Upper lobe of left lung (tissue), 6 donors: ENCODE measurements at regions not wholly inside any gene's neighbourhood (a gene's known extent, or its start where the extent isn't known, plus 50 kb on each side); places are given as distances from the start of the nearest gene placed in this dataset.
"Not testable (repeated sequence)": the region's sequence is repeated elsewhere in the genome, so short reads cannot be mapped to it uniquely, and the experiment has no call there.

Source experiments
- ATAC-seq, 2 donors: fragments of 200-7000 bp; cut with Tn5 transposase; one replicate each; pipeline ENCODE4 v1.9.1; 2022; ENCODE audit warnings: mild to moderate bottlenecking in 2 of 2, moderate library complexity in 2 of 2; ENCODE audit not compliant: low FRiP score in 2 of 2
- DNase-seq, 2 donors: peaks; one replicate each; pipeline ENCODE4 v3.0.0-alpha.2; 2019 to 2020
- H3K27ac ChIP-seq, 4 donors: fragments of 200-600 bp; sonication (generic); one replicate each; pipeline ENCODE4 v1.5.1; 2016 to 2019
- H3K27me3 ChIP-seq, 4 donors: fragments of 200-600 bp; sonication (generic); one replicate each; pipeline ENCODE4 v1.5.1; 2017 to 2019
- H3K36me3 ChIP-seq, 4 donors: fragments of 200-600 bp; sonication (generic); one replicate each; pipeline ENCODE4 v1.5.1; 2016 to 2019
- H3K4me1 ChIP-seq, 4 donors: fragments of 200-600 bp; sonication (generic); one replicate each; pipeline ENCODE4 v1.5.1; 2018 to 2019
- H3K4me3 ChIP-seq, 4 donors: fragments of 200-600 bp; sonication (generic); one replicate each; pipeline ENCODE4 v1.5.1; 2017 to 2019; ENCODE audit warnings: mild to moderate bottlenecking in 2 of 4, moderate library complexity in 1 of 4
- H3K9me3 ChIP-seq, 4 donors: fragments of 200-600 bp; sonication (generic); one replicate each; pipeline ENCODE4 v1.5.1; 2018 to 2019
- EP300 ChIP-seq, 4 donors: sonication (generic); formaldehyde crosslinking; IDR thresholded peaks; one replicate each; pipeline ENCODE4 v1.5.1; 2017; ENCODE audit warnings: antibody characterized with exemption in 4 of 4, control low read depth in 2 of 4
- POLR2A ChIP-seq, 4 donors: fragments of 450-650 bp; IDR thresholded peaks; one replicate each; pipeline ENCODE4 v1.5.1; 2016 to 2017; ENCODE audit warnings: antibody characterized with exemption in 4 of 4, mild to moderate bottlenecking in 2 of 4
- POLR2AphosphoS5 ChIP-seq, 2 donors: sonication (generic); formaldehyde crosslinking; IDR thresholded peaks; one replicate each; pipeline ENCODE4 v1.5.1; 2017; ENCODE audit warnings: antibody characterized with exemption in 2 of 2
- WGBS, 2 donors: methylation state at CpG; one replicate each; pipeline ENCODE4 v1.1.5; 2017 to 2018; 5-methylcytosine and 5-hydroxymethylcytosine counted together
- TF ChIP-seq, protein P1 (sequence below), 6 experiments: fragments of 450-650 bp in 4 of 6; fragments of 200-600 bp in 2 of 6; sonication (generic) in 2 of 6; IDR thresholded peaks; one replicate each; pipeline ENCODE4 v1.5.1; 2016 to 2019; ENCODE audit warnings: antibody characterized with exemption in 6 of 6
- donor health status: DM: no; HTN: no; CAD: no; lungs with moderate emphysema.
- donor health status: DM: no; HTN: yes; CAD: no; lungs with severe emphysema.

DNA sequence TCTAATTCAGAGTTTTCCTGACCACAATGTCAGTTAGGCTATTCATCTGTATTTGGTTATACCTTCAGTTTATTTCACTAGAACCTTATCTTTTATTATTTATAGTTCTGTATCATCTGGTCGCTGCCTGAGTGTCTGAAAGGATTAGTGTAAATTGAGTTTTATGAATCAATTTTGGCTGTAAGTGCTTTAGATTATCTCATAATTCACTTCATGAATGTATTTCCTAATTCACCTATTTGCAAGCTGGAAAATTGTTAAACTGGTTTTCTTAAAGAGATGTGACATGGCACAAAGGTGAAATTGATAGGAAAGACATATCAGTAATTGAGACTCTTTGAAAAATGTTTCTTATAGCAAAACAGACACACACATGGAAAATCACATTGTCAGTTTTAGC, 242.4 kb upstream of the ACO1 start:
- H3K4me1 ChIP-seq, result no peaks in the 10 kb centered on the region
- DNase-seq (no peak), ATAC-seq (no peak)
- no peaks in the 10 kb centered on the region for H3K9me3 ChIP-seq
- TF ChIP-seq POLR2A (IDR thresholded peaks at IDR 0.05) (no peak), POLR2AphosphoS5 (IDR thresholded peaks at IDR 0.05) (no peak), EP300 (IDR thresholded peaks at IDR 0.05) (no peak)
- TF ChIP-seq, protein P1, sequence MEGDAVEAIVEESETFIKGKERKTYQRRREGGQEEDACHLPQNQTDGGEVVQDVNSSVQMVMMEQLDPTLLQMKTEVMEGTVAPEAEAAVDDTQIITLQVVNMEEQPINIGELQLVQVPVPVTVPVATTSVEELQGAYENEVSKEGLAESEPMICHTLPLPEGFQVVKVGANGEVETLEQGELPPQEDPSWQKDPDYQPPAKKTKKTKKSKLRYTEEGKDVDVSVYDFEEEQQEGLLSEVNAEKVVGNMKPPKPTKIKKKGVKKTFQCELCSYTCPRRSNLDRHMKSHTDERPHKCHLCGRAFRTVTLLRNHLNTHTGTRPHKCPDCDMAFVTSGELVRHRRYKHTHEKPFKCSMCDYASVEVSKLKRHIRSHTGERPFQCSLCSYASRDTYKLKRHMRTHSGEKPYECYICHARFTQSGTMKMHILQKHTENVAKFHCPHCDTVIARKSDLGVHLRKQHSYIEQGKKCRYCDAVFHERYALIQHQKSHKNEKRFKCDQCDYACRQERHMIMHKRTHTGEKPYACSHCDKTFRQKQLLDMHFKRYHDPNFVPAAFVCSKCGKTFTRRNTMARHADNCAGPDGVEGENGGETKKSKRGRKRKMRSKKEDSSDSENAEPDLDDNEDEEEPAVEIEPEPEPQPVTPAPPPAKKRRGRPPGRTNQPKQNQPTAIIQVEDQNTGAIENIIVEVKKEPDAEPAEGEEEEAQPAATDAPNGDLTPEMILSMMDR (IDR thresholded peaks at IDR 0.05), result no peak
- no peak overlapping the region for H3K27ac ChIP-seq
- no peak overlapping the region for H3K4me3 ChIP-seq
- WGBS, 2 donors, result 48 to 49% methylated on average over 1 of the region's 1 CpG
- H3K27me3 ChIP-seq, result no peaks in the 10 kb centered on the region
- no peaks in the 10 kb centered on the region for H3K36me3 ChIP-seq

DNA sequence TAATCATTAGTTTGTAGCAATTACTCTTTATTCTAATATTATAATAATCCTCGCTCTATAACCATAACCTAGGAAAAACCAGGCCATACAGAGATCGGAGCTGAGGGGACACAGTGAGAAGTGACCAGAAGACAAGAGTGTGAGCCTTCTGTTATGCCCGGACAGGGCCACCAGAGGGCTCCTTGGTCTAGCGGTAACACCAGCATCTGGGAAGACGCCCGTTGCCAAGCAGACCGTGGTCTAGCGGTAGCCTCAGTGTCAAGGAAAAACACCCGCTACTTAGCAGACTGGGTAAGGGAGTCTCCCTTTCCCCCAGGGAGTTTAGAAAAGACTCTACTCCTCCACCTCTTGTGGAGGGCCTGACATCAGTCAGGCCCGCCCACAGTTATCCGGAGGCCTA, 235.9 kb upstream of the ACO1 start:
- 84 to 95% methylated on average over 5 to 11 of the region's 11 CpGs for WGBS, 2 donors
- DNase-seq, ATAC-seq, H3K27me3 ChIP-seq, H3K4me3 ChIP-seq, H3K9me3 ChIP-seq, H3K27ac ChIP-seq, H3K36me3 ChIP-seq, H3K4me1 ChIP-seq: not testable (repeated sequence)

- 65 to 81% methylated on average over 1 of the region's 1 CpG for WGBS, 2 donors
- Histone ChIP-seq H3K27me3 (no peaks in the 10 kb centered on the region), H3K27ac (no peak overlapping the region), H3K4me3 (no peak overlapping the region), H3K4me1 (no peaks in the 10 kb centered on the region), H3K36me3 (no peaks in the 10 kb centered on the region), H3K9me3 (no peaks in the 10 kb centered on the region)
- DNase-seq (no peak), ATAC-seq (no peak)
- TF ChIP-seq POLR2AphosphoS5 (IDR thresholded peaks at IDR 0.05), result no peak
- no peak for TF ChIP-seq POLR2A (IDR thresholded peaks at IDR 0.05)
- TF ChIP-seq, protein P1 (IDR thresholded peaks at IDR 0.05), result no peak
- TF ChIP-seq EP300 (IDR thresholded peaks at IDR 0.05), result no peak
Measured at GRCh38 chr9:32161209-32161608, 223.2 kb upstream of the ACO1 start.

GRCh38 chr9:32161720-32162119, 222.7 kb upstream of the ACO1 start:
- Histone ChIP-seq H3K36me3 (no peaks in the 10 kb centered on the region), H3K4me3 (no peak overlapping the region), H3K27ac (no peak overlapping the region), H3K9me3 (no peaks in the 10 kb centered on the region), H3K4me1 (no peaks in the 10 kb centered on the region), H3K27me3 (no peaks in the 10 kb centered on the region)
- 35 to 55% methylated on average over 2 of the region's 2 CpGs for WGBS, 2 donors
- no peak for DNase-seq
- TF ChIP-seq, protein P1 (IDR thresholded peaks at IDR 0.05), result no peak
- TF ChIP-seq POLR2AphosphoS5 (IDR thresholded peaks at IDR 0.05) (no peak), EP300 (IDR thresholded peaks at IDR 0.05) (no peak), POLR2A (IDR thresholded peaks at IDR 0.05) (no peak)
- ATAC-seq, result no peak

GRCh38 chr9:32166316-32166715, 218.1 kb upstream of the ACO1 start:
- ATAC-seq, H3K9me3 ChIP-seq: not testable (repeated sequence)
- WGBS, 2 donors, result 80 to 98% methylated on average over 8 of the region's 8 CpGs

DNA sequence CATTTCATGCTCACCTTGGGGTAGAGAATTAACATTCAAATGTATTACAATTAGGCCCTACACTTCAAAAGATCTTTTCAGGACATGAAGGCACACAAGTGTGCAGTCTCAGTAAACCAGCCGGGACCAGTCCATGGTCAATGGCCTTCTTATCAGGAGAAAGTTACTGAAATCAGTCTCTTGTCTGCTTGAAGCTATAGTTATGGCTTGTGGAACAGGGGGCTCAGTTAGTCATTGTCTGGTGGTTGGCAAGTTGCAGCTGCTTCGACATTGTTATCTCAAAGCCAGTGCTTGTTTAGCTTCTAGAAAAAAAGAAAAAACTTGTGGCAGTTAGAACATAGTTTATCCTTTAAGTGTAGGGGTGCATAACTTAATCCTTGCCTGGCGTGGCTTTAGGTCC, 213.1 kb upstream of the ACO1 start:
- WGBS, 2 donors, result 40 to 42% methylated on average over 3 of the region's 3 CpGs

More at GRCh38 chr9:32166316-32166715, 218.1 kb upstream of the ACO1 start:
- H3K4me1 ChIP-seq, H3K36me3 ChIP-seq, H3K27me3 ChIP-seq, DNase-seq, H3K4me3 ChIP-seq, H3K27ac ChIP-seq: not testable (repeated sequence)

More for the DNA sequence above, 213.1 kb upstream of the ACO1 start:
- Histone ChIP-seq H3K4me3 (no peak overlapping the region), H3K9me3 (no peaks in the 10 kb centered on the region), H3K27me3 (no peaks in the 10 kb centered on the region), H3K4me1 (no peaks in the 10 kb centered on the region), H3K27ac (no peak overlapping the region), H3K36me3 (no peaks in the 10 kb centered on the region)
- no peak for ATAC-seq
- TF ChIP-seq, protein P1 (IDR thresholded peaks at IDR 0.05), result no peak
- no peak for TF ChIP-seq EP300 (IDR thresholded peaks at IDR 0.05)
- no peak for TF ChIP-seq POLR2AphosphoS5 (IDR thresholded peaks at IDR 0.05)
- TF ChIP-seq POLR2A (IDR thresholded peaks at IDR 0.05), result no peak
- DNase-seq, result no peak
